GM18907 (cell line): ENCODE measurements at regions not wholly inside any gene's neighbourhood (a gene's known extent, or its start where the extent isn't known, plus 50 kb on each side); places are given as distances from the start of the nearest gene placed in this dataset.
"Not testable (repeated sequence)": the region's sequence is repeated elsewhere in the genome, so short reads cannot be mapped to it uniquely, and the experiment has no call there.

ENCODE experiments used
- ATAC-seq: cut with Tn5 transposase; IDR thresholded peaks from one replicate; pipeline ENCODE4 v1.9.1; 2021; ENCODE audit warnings: mild to moderate bottlenecking, moderate library complexity; ENCODE audit not compliant: unreplicated experiment

DNA sequence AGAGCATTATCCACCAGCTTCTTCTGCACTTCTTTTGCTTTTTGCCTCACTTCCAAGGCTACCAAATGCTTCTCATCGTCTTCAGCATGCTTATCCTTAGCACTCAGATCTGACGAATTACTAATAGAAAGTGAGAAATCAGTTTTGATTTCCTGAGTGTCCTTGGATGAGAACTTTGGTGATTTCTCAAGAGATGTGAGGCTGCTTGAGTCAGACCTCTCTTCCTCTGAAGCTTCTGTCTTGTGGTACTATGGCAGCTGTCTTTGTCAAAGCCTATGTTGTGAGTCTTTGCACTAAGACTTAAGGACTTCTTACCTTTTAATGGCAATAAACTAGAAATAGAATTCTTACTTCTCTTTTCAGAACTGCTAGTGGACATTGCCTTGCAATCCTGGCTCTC is 169.9 kb downstream of the CPE start:
- no peak for ATAC-seq

DNA sequence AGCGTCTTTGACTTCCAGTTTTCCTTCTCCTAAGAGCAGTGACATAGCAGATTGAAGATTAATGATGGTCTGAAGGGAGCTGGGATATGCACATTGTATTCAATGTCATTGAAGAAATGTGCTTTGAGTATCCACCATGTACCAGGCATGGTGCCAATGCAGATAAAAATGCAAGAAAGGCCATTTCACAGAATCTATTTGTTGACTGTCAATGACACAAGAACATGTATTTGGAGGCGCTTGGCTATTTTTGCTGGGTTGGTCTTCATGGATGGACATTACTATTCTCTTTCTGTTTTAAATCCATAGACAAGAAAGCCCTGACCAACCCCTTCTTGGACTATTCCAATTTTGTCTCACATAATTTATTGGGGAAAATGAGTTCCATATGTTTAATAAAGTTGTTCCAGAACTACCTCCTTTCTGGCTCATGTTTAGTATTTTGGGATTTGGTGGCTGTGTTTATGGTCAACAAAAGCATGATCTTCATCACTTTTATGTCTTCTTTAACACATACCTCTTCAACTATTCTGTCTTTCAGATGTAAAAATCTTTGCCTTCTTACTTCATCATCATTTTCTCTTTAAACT is 174.5 kb downstream of the CPE start:
- ATAC-seq, result no peak

GRCh38 chr4:165555302-165555701 is 176.5 kb downstream of the CPE start:
- no peak for ATAC-seq

DNA sequence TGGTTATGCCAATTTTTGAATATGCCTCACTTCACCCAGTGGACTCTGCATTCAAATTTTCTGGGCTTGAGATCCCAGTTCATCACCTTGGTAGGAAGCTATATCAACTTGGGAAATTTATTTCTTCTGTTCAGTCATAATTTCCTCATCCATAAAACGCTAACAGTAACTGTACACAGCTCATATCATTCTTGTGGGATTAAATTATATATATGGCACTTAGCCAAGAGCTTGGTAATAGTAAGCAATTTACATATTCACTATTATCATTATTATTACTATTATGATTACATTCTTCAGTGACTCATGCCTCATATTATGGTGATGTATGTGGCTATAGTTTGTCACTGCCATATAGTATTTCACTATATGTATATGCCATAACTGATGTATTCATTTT is 177.6 kb downstream of the CPE start:
- no peak for ATAC-seq

- no peak for ATAC-seq
Measured at GRCh38 chr4:165560941-165561340, 182.1 kb downstream of the CPE start.

GRCh38 chr4:165563851-165564250 is 185.0 kb downstream of the CPE start:
- ATAC-seq, result no peak

DNA sequence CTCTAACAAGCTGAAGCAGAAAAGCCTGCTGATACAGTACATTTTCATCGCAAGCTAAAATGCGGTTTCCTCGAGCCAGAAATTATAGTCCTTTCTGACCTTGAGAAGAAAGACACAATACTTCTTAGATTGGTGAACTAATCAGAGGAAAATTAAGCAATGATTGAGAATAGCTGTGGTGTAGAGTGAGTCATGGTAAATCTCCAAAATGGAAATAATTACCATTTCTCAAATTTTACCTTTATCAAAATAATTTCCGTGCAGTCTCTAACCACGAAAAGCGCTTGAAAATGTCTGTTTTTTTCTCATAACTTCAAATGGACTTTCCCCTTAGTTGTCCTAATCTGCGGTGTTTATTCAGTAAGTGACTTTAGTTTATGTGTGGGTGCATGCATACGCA is 190.2 kb downstream of the CPE start:
- ATAC-seq, result no peak

DNA sequence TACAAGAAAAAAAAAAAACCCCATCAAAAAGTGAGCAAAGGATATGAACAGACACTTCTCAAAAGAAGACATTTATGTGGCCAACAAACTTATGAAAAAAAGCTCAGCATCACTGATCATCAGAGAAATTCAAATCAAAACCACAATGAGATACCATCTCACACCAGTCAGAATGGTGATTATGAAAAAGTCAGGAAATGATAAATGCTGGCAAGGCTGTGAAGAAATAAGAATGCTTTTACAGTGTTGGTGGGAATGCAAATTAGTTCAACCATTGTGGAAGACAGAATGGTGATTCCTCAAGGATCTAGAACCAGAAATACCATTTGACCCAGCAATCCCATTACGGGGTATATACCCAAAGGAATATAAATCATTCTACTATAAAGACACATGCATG is 192.7 kb downstream of the CPE start:
- not testable (repeated sequence) for ATAC-seq

GRCh38 chr4:165580351-165580905 is 201.6 kb downstream of the CPE start:
- ATAC-seq, result no peak

GRCh38 chr4:165583341-165583740 is 204.5 kb downstream of the CPE start:
- no peak for ATAC-seq

GRCh38 chr4:165584916-165585315 is 206.1 kb downstream of the CPE start:
- ATAC-seq, result no peak

DNA sequence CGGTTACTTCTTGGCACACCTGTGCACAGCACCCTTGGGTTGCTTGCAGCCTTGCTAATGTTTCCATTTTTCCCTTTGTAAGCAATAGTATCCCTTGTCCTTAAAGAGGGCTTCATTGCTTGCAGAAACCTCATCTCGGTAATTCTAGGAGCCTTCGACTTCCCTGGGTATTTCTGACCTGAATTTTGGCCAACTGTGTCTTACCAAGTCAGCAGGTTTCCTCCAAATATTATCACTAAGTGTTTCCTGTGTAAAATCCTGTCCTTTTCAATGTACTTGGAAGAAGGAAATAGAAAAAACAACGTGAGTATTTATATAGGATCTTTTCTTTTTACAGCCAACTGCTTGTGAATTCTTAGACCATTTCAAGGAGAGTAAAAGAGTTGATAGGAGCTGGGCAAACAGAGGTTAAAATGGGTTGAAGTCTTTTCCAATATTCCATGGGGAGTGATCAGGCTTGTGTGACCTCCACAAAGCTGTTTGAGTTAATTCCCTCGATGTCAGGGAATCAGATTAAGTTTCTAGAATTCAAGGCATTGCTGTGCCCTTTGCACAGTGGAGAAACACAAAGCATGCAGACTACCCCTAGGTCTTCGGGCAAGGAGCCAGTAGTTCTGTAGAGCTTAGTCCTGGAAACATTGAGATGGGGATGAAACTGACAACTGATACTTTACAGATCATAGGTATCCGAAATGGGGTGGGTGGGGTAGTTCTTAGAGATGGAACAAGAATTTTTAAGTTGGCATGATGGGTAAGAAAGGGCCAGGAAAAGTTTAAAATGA is 209.9 kb downstream of the CPE start:
- no peak for ATAC-seq

DNA sequence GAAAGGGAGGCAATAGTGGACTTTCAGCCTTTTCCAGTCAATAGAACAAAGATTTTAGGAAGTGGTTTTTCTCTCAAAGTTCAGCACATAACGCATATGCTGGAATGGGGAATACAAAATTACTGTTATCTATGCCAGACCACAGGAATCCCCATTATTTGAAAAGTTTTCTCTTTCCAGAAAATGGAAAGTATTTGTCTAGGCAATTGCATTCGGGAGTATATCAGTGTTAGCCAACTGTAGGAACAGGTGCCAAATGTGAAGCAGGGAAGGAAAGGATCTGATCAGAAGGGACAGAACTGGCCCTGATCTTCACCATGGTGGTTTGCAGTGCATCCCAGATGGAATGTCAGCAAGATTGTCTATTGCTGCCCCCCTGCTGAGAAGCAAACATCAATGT is 213.6 kb downstream of the CPE start:
- ATAC-seq, result no peak

- no peak for ATAC-seq
Measured at GRCh38 chr4:165597581-165598480, 219.0 kb downstream of the CPE start.

GRCh38 chr4:165600959-165601683 is 222.3 kb downstream of the CPE start:
- no peak for ATAC-seq

DNA sequence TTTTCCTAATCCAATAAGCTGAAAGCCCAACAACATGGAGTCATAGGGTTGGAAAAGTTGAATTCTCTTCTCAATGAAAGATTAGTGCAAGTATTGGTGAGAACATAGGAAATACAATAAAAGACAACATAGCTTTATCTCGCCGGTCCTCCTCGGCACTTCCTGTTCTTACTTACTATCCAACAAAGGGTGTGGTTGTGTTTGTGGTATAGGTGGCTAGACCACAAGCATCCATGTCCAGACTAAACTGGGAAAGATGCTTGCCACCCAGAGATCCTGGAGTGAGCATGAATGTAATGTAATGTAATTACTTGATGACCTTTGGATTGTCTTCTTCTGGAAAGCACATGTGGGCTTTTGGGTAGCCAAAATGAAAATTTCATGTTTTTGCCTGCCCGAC is 223.8 kb downstream of the CPE start:
- no peak for ATAC-seq

- ATAC-seq, result no peak
Measured at GRCh38 chr4:165604181-165604580, 225.4 kb downstream of the CPE start.

DNA sequence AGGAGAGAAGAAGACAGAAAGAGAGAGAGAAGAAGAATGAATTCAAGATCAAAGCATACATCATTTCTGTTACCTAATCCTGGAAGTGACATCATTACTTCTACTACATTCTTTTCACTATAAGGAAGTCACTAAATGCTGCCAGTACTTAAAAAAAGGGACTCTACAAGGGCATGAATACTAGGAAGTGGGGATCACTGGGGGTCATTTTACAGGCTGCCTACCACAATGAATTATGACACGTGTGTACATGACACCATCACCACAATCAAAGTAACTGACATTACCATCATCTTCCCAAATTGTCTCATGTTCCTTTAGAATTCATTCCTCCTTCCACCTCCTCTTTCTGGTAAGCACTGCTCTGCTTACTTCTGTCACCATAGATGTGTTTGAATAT is 227.0 kb downstream of the CPE start:
- no peak for ATAC-seq

DNA sequence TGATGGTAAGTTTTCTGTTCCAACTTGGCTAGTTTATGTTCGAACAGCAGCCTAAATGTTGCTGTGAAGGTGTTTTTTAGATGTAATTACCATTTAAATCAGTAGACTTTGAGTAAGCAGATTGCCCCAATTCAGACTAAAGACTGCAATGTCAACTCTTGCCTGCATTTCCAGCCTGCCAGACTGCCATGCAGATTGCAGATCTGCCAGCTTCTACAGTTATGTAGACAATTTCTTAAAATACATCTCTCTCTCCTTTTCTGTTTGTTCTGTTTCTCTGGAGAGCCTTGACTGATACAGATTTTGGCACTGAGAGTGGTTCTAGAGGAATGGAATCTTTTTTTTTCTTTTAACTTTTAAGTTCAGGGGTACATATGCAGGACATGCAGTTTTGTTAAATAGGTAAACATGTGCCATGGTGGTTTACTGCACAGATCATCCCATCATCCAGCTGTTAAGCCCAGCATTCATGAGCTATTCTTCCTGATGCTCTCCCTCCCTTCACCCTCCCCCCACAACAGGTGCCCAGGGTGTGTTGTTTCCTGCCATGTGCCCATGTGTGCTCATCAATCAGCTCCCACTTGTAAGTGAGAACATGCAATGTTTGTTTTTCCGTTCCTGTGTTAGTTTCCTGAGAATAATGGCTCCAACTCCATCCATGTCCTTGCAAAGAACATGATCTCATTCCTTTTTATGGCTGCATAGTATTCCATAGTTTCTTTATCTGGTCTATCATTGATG is 227.8 kb downstream of the CPE start:
- no peak for ATAC-seq

GRCh38 chr4:165609653-165610052 is 230.8 kb downstream of the CPE start:
- no peak for ATAC-seq
